GM10248 (cell line): ENCODE measurements at regions not wholly inside any gene's neighbourhood (a gene's known extent, or its start where the extent isn't known, plus 50 kb on each side); places are given as distances from the start of the nearest gene placed in this dataset.
"Not testable (repeated sequence)": the region's sequence is repeated elsewhere in the genome, so short reads cannot be mapped to it uniquely, and the experiment has no call there.

Source experiments
- CTCF ChIA-PET: fragments of 300-600 bp; sonication (Branson Sonifier 250); formaldehyde crosslinking; extraction: SDS; loops from one replicate; lab custom pipeline; 2021; ENCODE audit warnings: antibody characterized with exemption; lab: Yijun Ruan, JAX
- POLR2A ChIA-PET: fragments of 350-650 bp; sonication (Branson Sonifier 250); formaldehyde crosslinking; extraction: SDS; loops from one replicate; lab custom pipeline; 2020; ENCODE audit warnings: antibody characterized with exemption; lab: Yijun Ruan, JAX
- DNase-seq: peaks from one replicate; pipeline ENCODE4 v3.0.0; 2012; ENCODE audit errors: extremely low spot score
- TF ChIP-seq, protein P1 (sequence below): IDR thresholded peaks from 2 replicates; pipeline ENCODE4 v1.5.1; 2012; ENCODE audit warnings: mild to moderate bottlenecking, low read depth; ENCODE audit errors: extremely low read depth, missing control alignments, control extremely low read depth

DNA sequence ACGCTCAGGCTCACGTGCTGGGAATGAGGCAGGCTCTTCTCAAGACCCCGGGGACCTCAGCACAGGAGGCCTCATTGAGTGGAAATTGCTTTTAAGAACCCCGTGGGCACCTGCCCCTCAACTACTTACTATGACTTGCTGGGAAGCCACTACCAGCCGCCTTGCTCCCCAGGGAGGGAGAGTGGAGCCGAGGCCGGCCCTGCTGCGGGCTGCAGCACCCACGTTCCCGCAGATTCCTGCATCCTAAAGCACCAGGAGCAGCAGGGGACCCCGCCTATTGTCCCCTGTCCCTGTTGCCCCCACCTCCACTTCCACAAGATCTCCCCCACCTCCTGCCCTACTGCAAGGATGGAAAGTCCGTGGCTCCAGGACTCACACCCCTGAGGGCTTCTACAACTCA lies 541.6 kb upstream of the PFKP start:
- TF ChIP-seq, protein P1, sequence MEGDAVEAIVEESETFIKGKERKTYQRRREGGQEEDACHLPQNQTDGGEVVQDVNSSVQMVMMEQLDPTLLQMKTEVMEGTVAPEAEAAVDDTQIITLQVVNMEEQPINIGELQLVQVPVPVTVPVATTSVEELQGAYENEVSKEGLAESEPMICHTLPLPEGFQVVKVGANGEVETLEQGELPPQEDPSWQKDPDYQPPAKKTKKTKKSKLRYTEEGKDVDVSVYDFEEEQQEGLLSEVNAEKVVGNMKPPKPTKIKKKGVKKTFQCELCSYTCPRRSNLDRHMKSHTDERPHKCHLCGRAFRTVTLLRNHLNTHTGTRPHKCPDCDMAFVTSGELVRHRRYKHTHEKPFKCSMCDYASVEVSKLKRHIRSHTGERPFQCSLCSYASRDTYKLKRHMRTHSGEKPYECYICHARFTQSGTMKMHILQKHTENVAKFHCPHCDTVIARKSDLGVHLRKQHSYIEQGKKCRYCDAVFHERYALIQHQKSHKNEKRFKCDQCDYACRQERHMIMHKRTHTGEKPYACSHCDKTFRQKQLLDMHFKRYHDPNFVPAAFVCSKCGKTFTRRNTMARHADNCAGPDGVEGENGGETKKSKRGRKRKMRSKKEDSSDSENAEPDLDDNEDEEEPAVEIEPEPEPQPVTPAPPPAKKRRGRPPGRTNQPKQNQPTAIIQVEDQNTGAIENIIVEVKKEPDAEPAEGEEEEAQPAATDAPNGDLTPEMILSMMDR = no peak
- ChIA-PET POLR2A (no interaction called here), CTCF (no interaction called here)
- DNase-seq = no peak

DNA sequence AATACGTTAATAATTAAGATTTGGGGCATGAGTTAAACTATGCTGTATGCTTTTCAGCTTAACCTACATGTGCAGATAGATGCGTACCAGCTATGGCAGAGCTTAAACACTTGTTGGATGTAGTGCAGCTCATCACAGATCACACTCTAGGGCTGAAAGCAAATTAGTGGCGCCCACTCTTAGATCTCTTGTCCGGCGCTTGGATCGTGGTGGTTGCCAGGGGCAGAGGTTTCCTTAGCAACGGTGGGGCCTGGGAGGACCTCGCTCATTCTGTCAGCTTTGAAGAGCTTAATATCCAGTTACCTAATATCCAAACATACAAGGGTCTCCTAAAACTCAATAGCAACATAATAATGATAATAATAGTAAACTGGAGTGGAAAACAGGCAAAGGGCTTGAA lies 548.2 kb upstream of the PFKP start:
- no peak for DNase-seq
- ChIA-PET CTCF (no interaction called here), POLR2A (no interaction called here)
- TF ChIP-seq, protein P1 = no peak

DNA sequence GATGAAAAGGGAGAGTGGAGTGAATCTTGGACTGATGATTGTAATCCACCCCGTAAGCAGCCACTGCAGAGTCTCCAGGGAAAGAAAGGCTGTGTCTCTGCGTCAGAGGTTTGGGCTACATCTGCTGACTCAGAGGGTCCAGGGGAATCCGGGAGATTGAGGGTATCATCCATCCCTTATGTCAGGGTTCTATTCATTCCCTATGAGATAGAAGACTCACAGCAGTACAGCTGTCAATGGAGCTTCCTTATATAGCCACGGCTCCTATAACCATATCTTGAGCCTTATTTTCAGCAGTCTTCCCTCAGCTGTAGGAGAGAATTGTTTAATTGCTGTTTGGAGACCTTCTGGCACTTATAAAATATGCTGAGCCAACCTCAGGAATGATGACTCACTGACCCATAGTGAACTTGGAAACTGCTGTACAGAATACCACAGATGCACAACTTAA lies 558.2 kb upstream of the PFKP start:
- POLR2A ChIA-PET = no interaction called here

DNA sequence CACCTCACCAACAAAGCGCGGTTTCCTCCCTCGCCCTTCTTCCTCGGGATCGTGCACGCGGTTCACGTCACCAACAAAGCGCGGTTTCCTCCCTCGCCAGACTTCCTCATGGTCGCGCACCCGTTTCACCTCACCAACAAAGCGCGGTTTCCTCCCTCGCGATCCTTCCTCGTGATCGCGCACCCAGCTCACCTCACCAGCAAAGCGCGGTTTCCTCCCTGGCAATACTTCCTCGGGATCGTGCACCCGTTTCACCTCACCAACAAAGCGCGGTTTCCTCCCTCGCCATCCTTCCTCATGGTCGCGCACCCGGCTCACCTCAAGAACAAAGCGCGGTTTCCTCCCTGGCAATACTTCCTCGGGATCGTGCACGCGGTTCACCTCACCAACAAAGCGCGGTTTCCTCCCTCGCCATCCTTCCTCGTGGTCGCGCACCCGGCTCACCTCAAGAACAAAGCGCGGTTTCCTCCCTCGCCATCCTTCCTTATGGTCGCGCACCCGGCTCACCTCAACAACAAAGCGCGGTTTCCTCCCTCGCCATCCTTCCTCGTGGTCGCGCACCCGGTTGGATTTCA lies 565.9 kb upstream of the PFKP start:
- CTCF ChIA-PET, POLR2A ChIA-PET, DNase-seq: not testable (repeated sequence)

More for the DNA sequence above, 558.2 kb upstream of the PFKP start:
- TF ChIP-seq, protein P1 = no peak
- CTCF ChIA-PET = no interaction called here
- DNase-seq = no peak

DNA sequence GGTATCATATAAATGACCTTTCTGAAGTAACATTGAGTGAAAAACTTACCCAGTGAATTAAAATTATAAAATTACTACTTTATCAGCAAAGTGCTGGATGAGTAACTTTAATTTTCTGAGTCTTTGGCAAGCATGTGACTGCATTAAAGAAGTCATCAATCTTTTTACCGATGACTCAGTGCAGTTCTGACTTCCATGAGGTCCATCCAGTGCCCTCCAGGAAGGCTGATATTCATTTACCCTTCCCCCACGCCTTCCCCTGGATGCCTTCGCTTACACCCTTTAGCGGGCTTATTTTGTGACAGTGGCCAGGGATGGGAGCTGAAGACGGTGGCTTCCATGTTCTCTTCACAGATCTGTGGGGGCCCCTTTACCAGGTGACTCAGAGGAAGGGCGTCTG lies 572.9 kb upstream of the PFKP start:
- TF ChIP-seq, protein P1 = no peak
- POLR2A ChIA-PET = no interaction called here
- CTCF ChIA-PET = no interaction called here
- no peak for DNase-seq

DNA sequence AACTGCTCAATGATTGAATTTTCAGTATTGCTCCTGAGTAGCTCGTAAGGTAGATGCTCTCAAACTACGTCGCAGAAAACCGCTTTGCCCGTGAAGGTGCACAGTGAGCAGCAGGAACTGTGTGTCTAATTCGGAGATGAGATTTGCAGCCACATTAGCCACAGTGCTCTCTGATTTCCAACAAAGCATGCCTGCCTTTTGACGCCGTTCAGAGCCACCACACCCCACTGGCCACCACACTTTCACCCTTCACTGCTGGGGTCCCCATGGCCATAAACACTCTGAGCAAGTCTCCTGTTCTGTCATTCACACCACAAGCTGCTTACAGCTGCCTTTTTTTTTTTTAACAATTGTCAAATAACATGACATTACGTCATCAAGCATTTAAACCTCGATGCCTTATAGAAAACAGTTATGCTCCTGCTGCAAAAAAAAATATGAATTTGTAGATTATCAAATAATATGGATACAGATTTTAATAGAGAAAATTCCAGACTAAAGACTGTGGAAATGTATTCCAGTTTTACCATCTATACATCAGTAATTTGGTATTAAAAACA lies 578.8 kb upstream of the PFKP start:
- ChIA-PET POLR2A (no interaction called here), CTCF (interaction anchor here (0.6 to 0.7 kb wide), 2 partner anchors 18 to 30 kb away, joined by 3 read pairs; no protein-coding TSS in a partner anchor)
- TF ChIP-seq, protein P1 = no peak
- DNase-seq = no peak

DNA sequence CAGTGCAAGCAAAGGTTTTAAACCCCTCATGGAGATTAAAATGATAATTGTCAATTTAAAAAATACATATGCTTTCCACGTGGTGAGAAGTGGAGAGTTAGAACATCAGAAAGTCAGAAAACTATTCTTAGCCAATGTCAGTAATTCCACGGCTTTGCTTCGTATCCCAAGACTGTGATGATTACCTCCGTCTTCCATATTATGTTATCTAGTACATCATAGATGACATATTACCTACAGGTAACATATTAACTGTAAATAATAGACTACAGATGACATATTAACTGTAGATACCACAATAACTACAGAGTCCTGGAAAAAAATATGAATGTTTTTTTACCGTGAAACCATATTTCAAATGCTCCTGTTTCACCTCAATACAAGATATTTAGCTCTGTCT lies 579.4 kb upstream of the PFKP start:
- POLR2A ChIA-PET = no interaction called here

More for the DNA sequence above, 579.4 kb upstream of the PFKP start:
- no peak for DNase-seq
- TF ChIP-seq, protein P1 = no peak
- CTCF ChIA-PET = interaction anchor here (0.6 to 0.7 kb wide), 2 partner anchors 18 to 30 kb away, joined by 3 read pairs; no protein-coding TSS in a partner anchor
